Cardiac fibroblast (primary cell): ENCODE measurements at regions not wholly inside any gene's neighbourhood (a gene's known extent, or its start where the extent isn't known, plus 50 kb on each side); places are given as distances from the start of the nearest gene placed in this dataset.

ENCODE experiments used
- DNase-seq, 2 donors: peaks; one replicate each; pipeline versions ENCODE4 v3.0.0 to v3.0.0-alpha.2; 2010; ENCODE audit warnings: low read depth in 2 of 2
- H3K4me3 ChIP-seq, 2 donors: replicated peaks in 1 of 2; 1 replicate in 1 of 2; 2 replicates in 1 of 2; pipeline ENCODE4 v1.5.1; 2011; ENCODE audit warnings: low read depth in 2 of 2, low read length in 2 of 2, mild to moderate bottlenecking in 2 of 2, moderate library complexity in 1 of 2
- TF ChIP-seq, protein P1 (sequence below): IDR thresholded peaks from one replicate; pipeline ENCODE4 v1.5.1; 2011; ENCODE audit warnings: low read depth, mild to moderate bottlenecking, low read length, inconsistent platforms

DNA sequence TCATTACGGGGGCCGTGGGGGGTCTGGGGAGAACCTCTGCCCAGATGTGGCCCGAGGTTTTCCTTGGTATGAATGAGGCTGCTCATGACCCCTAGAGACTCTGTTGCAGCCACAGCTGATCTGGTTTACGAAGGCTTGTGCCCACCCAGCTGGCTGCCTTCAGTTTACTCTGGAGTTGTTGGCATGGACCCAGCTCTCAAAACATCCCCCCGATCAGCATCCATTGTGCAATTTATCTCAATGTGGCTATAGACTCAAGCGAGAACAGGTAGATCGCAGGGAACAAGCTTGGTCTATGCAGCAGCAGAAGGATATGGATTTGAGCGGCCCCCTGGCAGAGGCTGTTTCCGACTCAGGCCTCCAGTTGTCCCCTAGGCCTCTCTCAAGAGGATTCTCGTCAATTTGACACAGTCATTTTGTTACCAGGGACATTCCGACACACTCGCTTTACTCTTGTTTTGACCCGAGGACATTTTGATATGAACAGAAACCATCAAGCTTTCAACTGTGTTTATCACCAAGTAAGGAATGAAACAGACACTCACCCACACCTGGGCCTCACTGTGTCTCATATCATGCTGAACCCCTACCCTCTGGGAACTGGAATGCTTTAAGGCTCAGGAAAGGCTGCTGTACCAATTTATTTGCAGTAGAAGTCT lies 161.5 kb downstream of the KATNAL1 start:
- TF ChIP-seq, protein P1, sequence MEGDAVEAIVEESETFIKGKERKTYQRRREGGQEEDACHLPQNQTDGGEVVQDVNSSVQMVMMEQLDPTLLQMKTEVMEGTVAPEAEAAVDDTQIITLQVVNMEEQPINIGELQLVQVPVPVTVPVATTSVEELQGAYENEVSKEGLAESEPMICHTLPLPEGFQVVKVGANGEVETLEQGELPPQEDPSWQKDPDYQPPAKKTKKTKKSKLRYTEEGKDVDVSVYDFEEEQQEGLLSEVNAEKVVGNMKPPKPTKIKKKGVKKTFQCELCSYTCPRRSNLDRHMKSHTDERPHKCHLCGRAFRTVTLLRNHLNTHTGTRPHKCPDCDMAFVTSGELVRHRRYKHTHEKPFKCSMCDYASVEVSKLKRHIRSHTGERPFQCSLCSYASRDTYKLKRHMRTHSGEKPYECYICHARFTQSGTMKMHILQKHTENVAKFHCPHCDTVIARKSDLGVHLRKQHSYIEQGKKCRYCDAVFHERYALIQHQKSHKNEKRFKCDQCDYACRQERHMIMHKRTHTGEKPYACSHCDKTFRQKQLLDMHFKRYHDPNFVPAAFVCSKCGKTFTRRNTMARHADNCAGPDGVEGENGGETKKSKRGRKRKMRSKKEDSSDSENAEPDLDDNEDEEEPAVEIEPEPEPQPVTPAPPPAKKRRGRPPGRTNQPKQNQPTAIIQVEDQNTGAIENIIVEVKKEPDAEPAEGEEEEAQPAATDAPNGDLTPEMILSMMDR = no peak
- H3K4me3 ChIP-seq = no peak overlapping the region
- no peak for DNase-seq

DNA sequence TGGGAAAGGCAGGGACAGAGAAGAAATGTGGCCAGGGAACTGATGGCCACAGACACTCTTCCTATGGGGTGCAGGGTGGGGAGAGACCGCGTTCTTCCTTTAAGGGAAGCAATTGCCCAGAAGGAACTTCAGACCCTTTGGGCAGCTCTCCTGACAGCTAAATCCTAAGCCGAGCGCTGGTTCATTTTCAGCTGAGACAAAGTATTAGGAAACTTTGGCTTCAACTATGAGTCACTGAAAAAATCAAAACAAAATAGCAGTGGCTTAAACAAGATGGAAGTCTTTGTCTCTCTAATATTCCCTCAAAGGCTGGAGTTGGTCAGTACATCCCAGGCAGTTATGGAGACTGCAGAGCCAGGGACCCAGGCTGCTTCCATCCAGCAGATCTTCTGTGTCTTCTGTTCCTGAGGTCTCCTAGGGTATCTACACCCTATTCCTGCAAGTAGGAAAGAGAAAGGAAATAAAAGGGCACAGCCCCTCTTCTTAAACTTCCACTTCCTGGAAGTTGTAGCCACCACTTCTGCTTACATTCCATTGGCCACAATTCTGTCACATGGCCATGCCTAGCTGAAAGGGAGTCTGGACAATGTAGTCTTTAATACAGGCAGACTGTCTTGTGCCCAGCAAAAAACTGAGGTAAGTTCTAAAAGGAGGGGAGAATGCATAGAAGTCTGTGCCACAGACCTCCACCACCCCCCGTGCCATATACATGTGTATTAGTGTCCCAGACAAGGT lies 163.5 kb downstream of the KATNAL1 start:
- peak; percentile 57 to 77 for DNase-seq
- TF ChIP-seq, protein P1 = no peak
- no peak overlapping the region for H3K4me3 ChIP-seq

- TF ChIP-seq, protein P1 = no peak
- peak; percentile 88 to 98 for DNase-seq
- H3K4me3 ChIP-seq = no peak overlapping the region
Measured at GRCh38 chr13:30142486-30143211, 164.7 kb downstream of the KATNAL1 start.

DNA sequence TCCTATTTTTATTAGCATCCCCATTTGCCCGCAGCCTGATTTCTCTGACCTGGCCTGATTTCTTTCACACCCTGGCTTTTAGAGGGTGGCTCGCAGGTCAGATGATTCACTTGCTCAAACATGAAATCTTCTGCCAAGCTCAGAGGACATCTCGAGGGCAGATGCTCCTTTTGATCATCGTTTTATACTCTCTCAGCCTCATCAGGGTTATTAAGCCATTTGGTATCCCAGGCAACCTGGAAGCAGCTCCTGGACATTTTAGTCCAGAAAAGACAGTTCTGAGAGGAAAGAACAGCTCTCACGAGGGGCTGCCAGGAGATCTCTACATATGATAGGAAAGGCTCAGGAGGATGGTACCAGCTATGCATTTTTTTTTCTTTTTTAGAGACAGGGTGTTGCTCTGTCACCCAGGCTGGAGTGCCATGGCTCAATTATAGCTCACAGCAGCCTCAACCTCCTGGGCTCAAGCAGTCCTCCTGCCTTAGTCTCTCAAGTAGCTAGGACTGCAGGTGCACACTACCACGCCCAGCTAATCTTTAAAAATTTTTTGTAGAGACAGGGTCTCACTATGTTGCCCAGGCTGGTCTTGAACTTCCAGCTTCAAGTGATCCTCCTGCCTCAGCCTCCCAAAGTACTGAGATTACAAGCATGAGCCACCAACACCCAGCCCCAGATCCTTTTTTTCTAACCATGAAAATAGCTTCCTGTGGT lies 165.4 kb downstream of the KATNAL1 start:
- TF ChIP-seq, protein P1 = no peak
- DNase-seq = no peak
- H3K4me3 ChIP-seq = no peak overlapping the region

- H3K4me3 ChIP-seq = no peak overlapping the region
- no peak for DNase-seq
- TF ChIP-seq, protein P1 = no peak
Measured at GRCh38 chr13:30140973-30141372, 166.4 kb downstream of the KATNAL1 start.

- no peak for DNase-seq
- no peak overlapping the region for H3K4me3 ChIP-seq
- TF ChIP-seq, protein P1 = no peak
Measured at GRCh38 chr13:30138511-30138910, 168.8 kb downstream of the KATNAL1 start.
